SK-N-SH (cell line): ENCODE measurements at regions not wholly inside any gene's neighbourhood (a gene's known extent, or its start where the extent isn't known, plus 50 kb on each side); places are given as distances from the start of the nearest gene placed in this dataset.
A peak's percentile ranks its signal among the peaks of the same experiment; 100 is the strongest.

Experiments used
- CTCF ChIA-PET: fragments of 300-600, 350-600 bp; formaldehyde crosslinking; extraction: SDS; loops from one replicate; lab custom pipeline; 2021; lab: Yijun Ruan, JAX
- POLR2A ChIA-PET: fragments of 350-600 bp; sonication (Branson Sonifier 250); formaldehyde crosslinking; extraction: SDS; loops from one replicate; lab custom pipeline; 2020; ENCODE audit warnings: antibody characterized with exemption, inconsistent platforms; lab: Yijun Ruan, JAX
- DNase-seq: peaks from one replicate; pipeline ENCODE4 v3.0.0; 2012
- H2AFZ ChIP-seq: fragments of 200-600 bp; sonication (generic); 2 replicates; pipeline ENCODE4 v1.8.1; 2016; ENCODE audit warnings: antibody characterized with exemption, mild to moderate bottlenecking, low read depth
- H3F3A ChIP-seq: fragments of 200-600 bp; sonication (generic); replicated peaks from 2 replicates; pipeline ENCODE3; 2016; ENCODE audit warnings: antibody characterized with exemption, mild to moderate bottlenecking; ENCODE audit not compliant: insufficient read depth
- H3K27ac ChIP-seq, 2 experiments: fragments of 200-500 bp in 1 of 2; fragments of 200-600 bp in 1 of 2; sonication (Bioruptor generic) in 1 of 2; sonication (generic), shearing (Covaris generic) in 1 of 2; 2 replicates each; pipeline versions ENCODE4 v1.5.1 to v1.6.1; 2014 to 2016; ENCODE audit warnings: low read depth in 2 of 2, inconsistent platforms in 1 of 2, low read length in 1 of 2, mild to moderate bottlenecking in 1 of 2, mixed read lengths in 1 of 2
- H3K27me3 ChIP-seq: fragments of 200-600 bp; sonication (generic), shearing (Covaris generic); 2 replicates; pipeline ENCODE4 v1.6.1; 2016; ENCODE audit warnings: mixed run types; ENCODE audit not compliant: insufficient read depth
- H3K36me3 ChIP-seq, 2 experiments: fragments of 200-500 bp in 1 of 2; fragments of 200-600 bp in 1 of 2; sonication (Bioruptor generic) in 1 of 2; sonication (generic) in 1 of 2; replicated peaks in 1 of 2; 2 replicates each; pipeline versions ENCODE3 to v1.5.1; 2014 to 2016; ENCODE audit warnings: low read length in 1 of 2, mild to moderate bottlenecking in 1 of 2; ENCODE audit not compliant: insufficient read depth in 2 of 2, control insufficient read depth in 1 of 2
- H3K4me1 ChIP-seq, 2 experiments: fragments of 200-500 bp in 1 of 2; fragments of 200-600 bp in 1 of 2; sonication (Bioruptor generic) in 1 of 2; sonication (generic), shearing (Covaris generic) in 1 of 2; 2 replicates each; pipeline versions ENCODE4 v1.5.1 to v1.6.1; 2014 to 2016; ENCODE audit warnings: low read depth in 1 of 2, low read length in 1 of 2, mixed run types in 1 of 2; ENCODE audit not compliant: insufficient read depth in 2 of 2, control insufficient read depth in 1 of 2
- H3K4me2 ChIP-seq: fragments of 200-600 bp; sonication (generic), shearing (Covaris generic); 2 replicates; pipeline ENCODE4 v1.6.1; 2017; ENCODE audit warnings: mixed run types
- H3K4me3 ChIP-seq, 2 experiments: fragments of 200-500 bp in 1 of 2; fragments of 200-600 bp in 1 of 2; sonication (Bioruptor generic) in 1 of 2; sonication (generic), shearing (Covaris generic) in 1 of 2; 2 replicates each; pipeline versions ENCODE4 v1.5.1 to v1.8.1; 2014 to 2016; ENCODE audit warnings: low read depth in 2 of 2, inconsistent platforms in 1 of 2, low read length in 1 of 2, mild to moderate bottlenecking in 1 of 2, mixed read lengths in 1 of 2, moderate library complexity in 1 of 2
- H3K79me2 ChIP-seq: fragments of 200-600 bp; sonication (generic); 2 replicates; pipeline ENCODE4 v1.8.1; 2017; ENCODE audit warnings: mild to moderate bottlenecking; ENCODE audit not compliant: insufficient read depth
- H3K9ac ChIP-seq: fragments of 200-600 bp; sonication (generic); 2 replicates; pipeline ENCODE4 v1.6.1; 2017; ENCODE audit warnings: mixed run types
- H3K9me2 ChIP-seq: fragments of 200-600 bp; sonication (generic); 2 replicates; pipeline ENCODE4 v1.6.1; 2017; ENCODE audit warnings: mixed run types
- H3K9me3 ChIP-seq: fragments of 200-600 bp; sonication (generic); 2 replicates; pipeline ENCODE4 v1.6.1; 2017; ENCODE audit warnings: mixed run types, mild to moderate bottlenecking, moderate library complexity
- H4K20me1 ChIP-seq: fragments of 200-600 bp; sonication (generic); 2 replicates; pipeline ENCODE4 v1.6.1; 2017; ENCODE audit warnings: mild to moderate bottlenecking, mixed run types; ENCODE audit not compliant: insufficient read depth
- CHD2 ChIP-seq: fragments of 150-350 bp; IDR thresholded peaks from 2 replicates; pipeline ENCODE4 v1.6.1; 2018; ENCODE audit warnings: low read length; ENCODE audit not compliant: partially characterized antibody
- ELF1 ChIP-seq: IDR thresholded peaks from 2 replicates; pipeline ENCODE4 v1.4.0; 2012
- EP300 ChIP-seq, 2 experiments: IDR thresholded peaks; 2 replicates each; pipeline versions ENCODE4 v1.4.0 to v1.6.1; 2012; ENCODE audit warnings: borderline replicate concordance in 1 of 2, low read depth in 1 of 2, low read length in 1 of 2
- EZH2phosphoT487 ChIP-seq: fragments of 200-600 bp; sonication (generic); IDR thresholded peaks from 2 replicates; pipeline ENCODE4 v1.6.1; 2017; ENCODE audit warnings: low read depth, mixed run types, mild to moderate bottlenecking, antibody characterized with exemption, moderate library complexity, borderline replicate concordance
- FOSL2 ChIP-seq: IDR thresholded peaks from 2 replicates; pipeline ENCODE4 v1.4.0; 2012; ENCODE audit warnings: low read depth, mild to moderate bottlenecking, moderate library complexity, borderline replicate concordance
- FOXJ3 ChIP-seq: sonication (generic); formaldehyde crosslinking; IDR thresholded peaks from 2 replicates; pipeline ENCODE4 v1.5.1; 2020; ENCODE audit warnings: mild to moderate bottlenecking, missing genetic modification reagents
- FOXM1 ChIP-seq: IDR thresholded peaks from 2 replicates; pipeline ENCODE4 v1.4.0; 2012; ENCODE audit warnings: low read depth, mild to moderate bottlenecking
- GABPA ChIP-seq: IDR thresholded peaks from 2 replicates; pipeline ENCODE4 v1.4.0; 2012; ENCODE audit warnings: low read depth, mild to moderate bottlenecking
- GATA2 ChIP-seq: sonication (generic); formaldehyde crosslinking; IDR thresholded peaks from 2 replicates; pipeline ENCODE4 v1.5.0; 2020; ENCODE audit warnings: mild to moderate bottlenecking, missing genetic modification reagents
- IRF3 ChIP-seq: fragments of 150-350 bp; IDR thresholded peaks from 2 replicates; pipeline ENCODE4 v1.6.1; 2016; ENCODE audit warnings: mild to moderate bottlenecking, low read depth, low read length
- JUND ChIP-seq: IDR thresholded peaks from 2 replicates; pipeline ENCODE4 v1.4.0; 2012
- MAX ChIP-seq: IDR thresholded peaks from 2 replicates; pipeline ENCODE4 v1.4.0; 2012; ENCODE audit warnings: low read depth
- MEF2A ChIP-seq: IDR thresholded peaks from 2 replicates; pipeline ENCODE4 v1.4.0; 2012; ENCODE audit warnings: low read depth, borderline replicate concordance
- MXI1 ChIP-seq: IDR thresholded peaks from 2 replicates; pipeline ENCODE4 v1.6.1; 2012; ENCODE audit warnings: mild to moderate bottlenecking, low read depth, low read length, improper control_type of control experiment
- NFIC ChIP-seq: IDR thresholded peaks from 2 replicates; pipeline ENCODE4 v1.4.0; 2012; ENCODE audit warnings: borderline replicate concordance
- NRF1 ChIP-seq: IDR thresholded peaks from 2 replicates; pipeline ENCODE4 v1.6.1; 2012; ENCODE audit warnings: low read depth, mild to moderate bottlenecking, low read length
- RCOR1 ChIP-seq: fragments of 150-350 bp; IDR thresholded peaks from 2 replicates; pipeline ENCODE4 v1.6.1; 2017; ENCODE audit warnings: antibody characterized with exemption, low read length
- RFX5 ChIP-seq: IDR thresholded peaks from 2 replicates; pipeline ENCODE4 v1.6.1; 2012; ENCODE audit warnings: mild to moderate bottlenecking, improper control_type of control experiment, low read length
- RXRA ChIP-seq: IDR thresholded peaks from 2 replicates; pipeline ENCODE4 v1.4.0; 2012; ENCODE audit warnings: low read depth, mild to moderate bottlenecking, borderline replicate concordance
- SIN3A ChIP-seq: IDR thresholded peaks from 2 replicates; pipeline ENCODE4 v1.6.1; 2012; ENCODE audit warnings: low read depth, mild to moderate bottlenecking, low read length, moderate library complexity, borderline replicate concordance
- TAF1 ChIP-seq: IDR thresholded peaks from 2 replicates; pipeline ENCODE4 v1.6.1; 2012; ENCODE audit warnings: low read depth, mild to moderate bottlenecking, low read length, moderate library complexity, borderline replicate concordance
- TCF12 ChIP-seq: IDR thresholded peaks from 2 replicates; pipeline ENCODE4 v1.4.0; 2012
- WGBS: methylation state at CpG from one replicate; pipeline ENCODE4 v1.1.6; 2017; ENCODE audit warnings: low lambda C conversion rate; 5-methylcytosine and 5-hydroxymethylcytosine counted together
- TF ChIP-seq, protein P1 (sequence below): fragments of 150-350 bp; IDR thresholded peaks from 2 replicates; pipeline ENCODE4 v1.6.1; 2017; ENCODE audit warnings: antibody characterized with exemption, low read length, low read depth, borderline replicate concordance
- TF ChIP-seq, protein P2 (sequence below): fragments of 200-600 bp; sonication (generic); IDR thresholded peaks from 2 replicates; pipeline ENCODE4 v1.6.1; 2017; ENCODE audit warnings: antibody characterized with exemption, mild to moderate bottlenecking, moderate library complexity
- TF ChIP-seq, protein P3 (sequence below): IDR thresholded peaks from 2 replicates; pipeline ENCODE4; 2012
- TF ChIP-seq, protein P4 (sequence below): IDR thresholded peaks from 2 replicates; pipeline ENCODE4 v1.4.0; 2012; ENCODE audit warnings: low read depth, borderline replicate concordance

DNA sequence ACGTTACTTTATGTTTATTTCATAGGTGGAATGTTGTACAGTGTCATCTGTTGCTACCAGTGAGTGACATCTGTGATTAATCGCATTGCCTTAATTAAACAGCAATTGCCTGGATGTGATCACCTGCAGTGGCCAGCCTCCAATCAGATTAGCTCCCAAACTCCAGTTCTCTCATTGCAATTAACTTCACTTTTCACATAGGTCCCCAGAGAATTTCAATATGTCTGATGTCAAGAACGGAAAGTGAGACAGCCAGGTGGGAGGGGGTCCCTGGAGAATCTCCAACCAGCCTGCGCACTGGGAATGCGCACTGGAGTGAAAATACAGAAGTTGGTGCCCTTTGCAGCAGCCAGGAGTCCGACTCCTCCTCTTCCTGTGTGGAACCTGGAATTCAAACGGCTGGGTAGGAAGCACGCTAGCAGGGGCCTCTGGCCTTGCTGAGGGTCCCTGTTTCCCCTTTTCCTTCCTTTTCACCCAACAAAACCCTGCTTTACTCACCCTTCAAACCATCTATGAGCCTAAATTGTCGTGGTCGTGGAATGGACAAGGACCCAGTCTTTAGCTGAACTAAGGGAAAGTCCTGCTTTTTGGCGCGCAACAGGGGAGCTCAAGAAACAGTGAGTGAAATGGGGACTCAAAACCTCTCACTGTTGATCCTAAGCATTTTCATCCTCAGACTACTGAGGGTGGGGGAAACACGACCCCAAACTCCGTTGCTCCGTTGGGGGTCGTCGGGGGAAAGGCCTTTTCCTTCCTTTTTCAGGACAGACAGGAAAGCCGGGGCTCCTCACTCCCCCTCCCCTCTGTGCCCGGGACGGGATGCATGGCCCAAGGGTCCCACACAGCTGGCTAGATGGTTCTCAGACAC, 1355.5 kb upstream of the LRRTM3 start:
- Histone ChIP-seq H3K79me2 (peaks cover 11% of the 10 kb centered on the region; the same call in 1 of the 2 replicates), H3K4me1 (peaks cover 0 to 2% of the 10 kb centered on the region in 2 experiments; a peak in 2 of 4 replicates), H2AFZ (peak overlapping the region; percentile 88), H3K4me3 (peak overlapping the region; percentile 65 to 66), H4K20me1 (no peaks in the 10 kb centered on the region), H3K27me3 (no peaks in the 10 kb centered on the region), H3K9ac (peak overlapping the region; percentile 68), H3K36me3 (peaks cover 0 to 6% of the 10 kb centered on the region in 2 experiments), H3F3A (no peaks in the 10 kb centered on the region), H3K9me2 (no peaks in the 10 kb centered on the region), H3K4me2 (peak overlapping the region; percentile 84), H3K27ac (peak overlapping the region; percentile 38 to 75; a peak in 3 of 4 replicates), H3K9me3 (no peaks in the 10 kb centered on the region)
- WGBS, result 1% methylated on average over 18 of the region's 20 CpGs
- CTCF ChIA-PET, result interaction anchor here (0.6 to 1.3 kb wide), 3 partner anchors 10 to 289 kb away, joined by 3 to 4 read pairs (median 3); no protein-coding TSS in a partner anchor
- POLR2A ChIA-PET, result no interaction called here
- peak; percentile 51 for DNase-seq
- TF ChIP-seq, protein P1, sequence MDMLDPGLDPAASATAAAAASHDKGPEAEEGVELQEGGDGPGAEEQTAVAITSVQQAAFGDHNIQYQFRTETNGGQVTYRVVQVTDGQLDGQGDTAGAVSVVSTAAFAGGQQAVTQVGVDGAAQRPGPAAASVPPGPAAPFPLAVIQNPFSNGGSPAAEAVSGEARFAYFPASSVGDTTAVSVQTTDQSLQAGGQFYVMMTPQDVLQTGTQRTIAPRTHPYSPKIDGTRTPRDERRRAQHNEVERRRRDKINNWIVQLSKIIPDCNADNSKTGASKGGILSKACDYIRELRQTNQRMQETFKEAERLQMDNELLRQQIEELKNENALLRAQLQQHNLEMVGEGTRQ, result no peak
- no peak for TF ChIP-seq EZH2phosphoT487
- TF ChIP-seq SIN3A, result no peak
- peak; percentile 73; the same call in 1 of the 2 replicates for TF ChIP-seq TAF1
- TF ChIP-seq FOXM1, result no peak
- TF ChIP-seq MXI1, result peak; percentile 59; the same call in 1 of the 2 replicates
- no peak for TF ChIP-seq FOXJ3 (CRISPR knock-in tag)
- TF ChIP-seq MAX, result peak; percentile 46; the same call in 1 of the 2 replicates
- TF ChIP-seq RXRA, result no peak
- no peak for TF ChIP-seq IRF3
- TF ChIP-seq NRF1, result peak; percentile 89
- TF ChIP-seq, protein P2, sequence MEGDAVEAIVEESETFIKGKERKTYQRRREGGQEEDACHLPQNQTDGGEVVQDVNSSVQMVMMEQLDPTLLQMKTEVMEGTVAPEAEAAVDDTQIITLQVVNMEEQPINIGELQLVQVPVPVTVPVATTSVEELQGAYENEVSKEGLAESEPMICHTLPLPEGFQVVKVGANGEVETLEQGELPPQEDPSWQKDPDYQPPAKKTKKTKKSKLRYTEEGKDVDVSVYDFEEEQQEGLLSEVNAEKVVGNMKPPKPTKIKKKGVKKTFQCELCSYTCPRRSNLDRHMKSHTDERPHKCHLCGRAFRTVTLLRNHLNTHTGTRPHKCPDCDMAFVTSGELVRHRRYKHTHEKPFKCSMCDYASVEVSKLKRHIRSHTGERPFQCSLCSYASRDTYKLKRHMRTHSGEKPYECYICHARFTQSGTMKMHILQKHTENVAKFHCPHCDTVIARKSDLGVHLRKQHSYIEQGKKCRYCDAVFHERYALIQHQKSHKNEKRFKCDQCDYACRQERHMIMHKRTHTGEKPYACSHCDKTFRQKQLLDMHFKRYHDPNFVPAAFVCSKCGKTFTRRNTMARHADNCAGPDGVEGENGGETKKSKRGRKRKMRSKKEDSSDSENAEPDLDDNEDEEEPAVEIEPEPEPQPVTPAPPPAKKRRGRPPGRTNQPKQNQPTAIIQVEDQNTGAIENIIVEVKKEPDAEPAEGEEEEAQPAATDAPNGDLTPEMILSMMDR, result no peak
- TF ChIP-seq, protein P3, sequence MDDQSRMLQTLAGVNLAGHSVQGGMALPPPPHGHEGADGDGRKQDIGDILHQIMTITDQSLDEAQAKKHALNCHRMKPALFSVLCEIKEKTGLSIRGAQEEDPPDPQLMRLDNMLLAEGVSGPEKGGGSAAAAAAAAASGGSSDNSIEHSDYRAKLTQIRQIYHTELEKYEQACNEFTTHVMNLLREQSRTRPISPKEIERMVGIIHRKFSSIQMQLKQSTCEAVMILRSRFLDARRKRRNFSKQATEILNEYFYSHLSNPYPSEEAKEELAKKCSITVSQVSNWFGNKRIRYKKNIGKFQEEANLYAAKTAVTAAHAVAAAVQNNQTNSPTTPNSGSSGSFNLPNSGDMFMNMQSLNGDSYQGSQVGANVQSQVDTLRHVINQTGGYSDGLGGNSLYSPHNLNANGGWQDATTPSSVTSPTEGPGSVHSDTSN, result peak; percentile 36; the same call in 1 of the 2 replicates
- TF ChIP-seq ELF1, result peak; percentile 6; the same call in 1 of the 2 replicates
- TF ChIP-seq RFX5, result peak; percentile 98
- no peak for TF ChIP-seq FOSL2
- peak in 1 of 2 experiments; percentile 38; a peak in 1 of 4 replicates for TF ChIP-seq EP300 (IDR thresholded peaks at IDR 0.05; ENCODE audit: borderline replicate concordance in 1 of 2, low read depth in 1 of 2, low read length in 1 of 2)
- TF ChIP-seq GABPA, result peak; percentile 64
- peak; percentile 7 for TF ChIP-seq CHD2
- TF ChIP-seq, protein P4, sequence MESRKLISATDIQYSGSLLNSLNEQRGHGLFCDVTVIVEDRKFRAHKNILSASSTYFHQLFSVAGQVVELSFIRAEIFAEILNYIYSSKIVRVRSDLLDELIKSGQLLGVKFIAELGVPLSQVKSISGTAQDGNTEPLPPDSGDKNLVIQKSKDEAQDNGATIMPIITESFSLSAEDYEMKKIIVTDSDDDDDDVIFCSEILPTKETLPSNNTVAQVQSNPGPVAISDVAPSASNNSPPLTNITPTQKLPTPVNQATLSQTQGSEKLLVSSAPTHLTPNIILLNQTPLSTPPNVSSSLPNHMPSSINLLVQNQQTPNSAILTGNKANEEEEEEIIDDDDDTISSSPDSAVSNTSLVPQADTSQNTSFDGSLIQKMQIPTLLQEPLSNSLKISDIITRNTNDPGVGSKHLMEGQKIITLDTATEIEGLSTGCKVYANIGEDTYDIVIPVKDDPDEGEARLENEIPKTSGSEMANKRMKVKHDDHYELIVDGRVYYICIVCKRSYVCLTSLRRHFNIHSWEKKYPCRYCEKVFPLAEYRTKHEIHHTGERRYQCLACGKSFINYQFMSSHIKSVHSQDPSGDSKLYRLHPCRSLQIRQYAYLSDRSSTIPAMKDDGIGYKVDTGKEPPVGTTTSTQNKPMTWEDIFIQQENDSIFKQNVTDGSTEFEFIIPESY, result no peak
- TF ChIP-seq TCF12, result peak; percentile 12; the same call in 1 of the 2 replicates
- no peak for TF ChIP-seq NFIC
- TF ChIP-seq GATA2 (CRISPR knock-in tag), result no peak
- no peak for TF ChIP-seq MEF2A
- no peak for TF ChIP-seq RCOR1
- TF ChIP-seq JUND, result no peak
